HG02852 (cell line): ENCODE measurements at regions not wholly inside any gene's neighbourhood (a gene's known extent, or its start where the extent isn't known, plus 50 kb on each side); places are given as distances from the start of the nearest gene placed in this dataset.
"Not testable (repeated sequence)": the region's sequence is repeated elsewhere in the genome, so short reads cannot be mapped to it uniquely, and the experiment has no call there.

Experiments
- ATAC-seq: cut with Tn5 transposase; IDR thresholded peaks from one replicate; pipeline ENCODE4 v1.9.1; 2021; ENCODE audit warnings: mild to moderate bottlenecking, moderate library complexity; ENCODE audit not compliant: unreplicated experiment

GRCh38 chr12:90515199-90516175 is 439.5 kb downstream of the CCER1 start:
- peak; percentile 94 for ATAC-seq

- no peak for ATAC-seq
Observed at GRCh38 chr12:90514325-90514724, 440.7 kb downstream of the CCER1 start.

- ATAC-seq, result no peak
Observed at GRCh38 chr12:90512518-90512917, 442.5 kb downstream of the CCER1 start.

GRCh38 chr12:90510948-90511347 is 444.0 kb downstream of the CCER1 start:
- no peak for ATAC-seq

- ATAC-seq, result no peak
Observed at GRCh38 chr12:90504806-90505205, 450.2 kb downstream of the CCER1 start.

- ATAC-seq, result no peak
Observed at GRCh38 chr12:90502070-90502469, 452.9 kb downstream of the CCER1 start.

- no peak for ATAC-seq
Observed at GRCh38 chr12:90501412-90501811, 453.6 kb downstream of the CCER1 start.

GRCh38 chr12:90499795-90500194 is 455.2 kb downstream of the CCER1 start:
- ATAC-seq, result no peak

- no peak for ATAC-seq
Observed at GRCh38 chr12:90497923-90498545, 456.9 kb downstream of the CCER1 start.

- ATAC-seq, result no peak
Observed at GRCh38 chr12:90490355-90490754, 464.6 kb downstream of the CCER1 start.

GRCh38 chr12:90489141-90489540 is 465.8 kb downstream of the CCER1 start:
- no peak for ATAC-seq

GRCh38 chr12:90485560-90485959 is 469.4 kb downstream of the CCER1 start:
- ATAC-seq, result no peak

- ATAC-seq, result no peak
Observed at GRCh38 chr12:90484094-90484493, 470.9 kb downstream of the CCER1 start.

- no peak for ATAC-seq
Observed at GRCh38 chr12:90481748-90482147, 473.2 kb downstream of the CCER1 start.

- no peak for ATAC-seq
Observed at GRCh38 chr12:90479237-90479636, 475.7 kb downstream of the CCER1 start.

- no peak for ATAC-seq
Observed at GRCh38 chr12:90473831-90474230, 481.1 kb downstream of the CCER1 start.

- no peak for ATAC-seq
Observed at GRCh38 chr12:90460681-90461080, 494.3 kb downstream of the CCER1 start.

- ATAC-seq, result no peak
Observed at GRCh38 chr12:90456248-90456647, 498.7 kb downstream of the CCER1 start.

- no peak for ATAC-seq
Observed at GRCh38 chr12:90455756-90456155, 499.2 kb downstream of the CCER1 start.

- ATAC-seq, result no peak
Observed at GRCh38 chr12:90449611-90450010, 505.4 kb downstream of the CCER1 start.

GRCh38 chr12:90443466-90443865 is 511.5 kb downstream of the CCER1 start:
- ATAC-seq, result not testable (repeated sequence)

GRCh38 chr12:90441431-90441830 is 513.5 kb downstream of the CCER1 start:
- ATAC-seq, result no peak
